ENCODE measurements at regions not wholly inside any gene's neighbourhood (a gene's known extent, or its start where the extent isn't known, plus 50 kb on each side); places are given as distances from the start of the nearest gene placed in this dataset.
A peak's percentile ranks its signal among the peaks of the same experiment; 100 is the strongest.

DNA sequence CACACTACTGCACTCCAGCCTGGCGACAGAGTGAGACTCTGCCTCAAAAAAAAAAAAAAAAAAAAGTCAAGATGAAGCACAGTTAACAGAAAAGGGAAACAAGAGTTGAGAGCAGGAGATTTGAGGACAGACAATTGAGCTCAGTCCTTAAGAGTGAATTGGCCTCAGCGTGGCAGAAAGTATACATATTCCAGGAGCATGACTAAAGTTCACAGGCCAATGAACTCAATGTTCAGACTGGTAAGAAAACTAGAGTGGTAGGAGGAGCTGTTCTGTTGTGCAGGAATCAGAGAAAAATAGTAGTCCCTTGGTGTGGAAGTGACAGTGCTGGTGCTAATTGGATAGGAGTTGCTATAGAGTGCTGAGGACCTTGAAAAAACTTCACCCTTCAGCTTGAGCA, 60.0 kb downstream of the NRN1 start:
- DNase-seq = no peak

DNA sequence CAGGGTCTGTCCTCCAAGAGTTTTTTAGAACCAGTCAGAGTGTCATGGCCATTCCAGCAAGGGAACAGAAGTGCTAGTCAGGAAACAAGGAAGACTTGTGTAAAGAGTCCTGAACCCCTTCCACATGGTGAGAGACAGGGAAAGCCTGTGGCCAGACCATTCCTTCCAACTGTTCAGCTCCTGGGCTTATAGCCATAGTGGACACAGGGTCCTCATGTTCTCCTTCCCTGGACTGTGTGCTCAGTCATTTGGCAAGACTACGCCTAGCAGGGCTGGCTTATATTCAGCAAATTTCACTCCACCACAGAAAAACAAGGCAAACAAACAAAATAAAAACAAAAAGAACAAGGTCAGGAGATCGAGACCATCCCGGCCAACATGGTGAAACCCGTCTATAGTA, 60.5 kb downstream of the NRN1 start:
- peak in 1 of 2 donors; percentile 34 for DNase-seq

DNA sequence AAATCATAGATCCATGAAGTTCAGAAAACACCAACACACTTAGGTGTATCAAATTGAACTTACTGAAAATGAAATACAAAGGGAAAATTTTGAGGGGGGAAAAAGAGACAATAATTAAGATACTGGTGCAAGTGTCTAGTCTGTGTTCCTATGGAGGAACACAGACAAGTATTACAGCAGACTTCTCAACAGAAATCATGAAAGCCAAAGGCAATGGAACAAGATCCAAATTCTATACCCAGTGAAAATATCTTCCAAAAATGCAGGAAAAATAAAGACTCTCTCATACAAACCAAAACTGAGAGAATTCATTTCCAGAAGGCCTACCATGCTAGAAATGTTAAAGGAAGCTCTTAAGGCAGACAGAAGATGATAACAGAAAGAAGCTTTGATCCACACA, 63.1 kb downstream of the NRN1 start:
- no peak for DNase-seq

DNA sequence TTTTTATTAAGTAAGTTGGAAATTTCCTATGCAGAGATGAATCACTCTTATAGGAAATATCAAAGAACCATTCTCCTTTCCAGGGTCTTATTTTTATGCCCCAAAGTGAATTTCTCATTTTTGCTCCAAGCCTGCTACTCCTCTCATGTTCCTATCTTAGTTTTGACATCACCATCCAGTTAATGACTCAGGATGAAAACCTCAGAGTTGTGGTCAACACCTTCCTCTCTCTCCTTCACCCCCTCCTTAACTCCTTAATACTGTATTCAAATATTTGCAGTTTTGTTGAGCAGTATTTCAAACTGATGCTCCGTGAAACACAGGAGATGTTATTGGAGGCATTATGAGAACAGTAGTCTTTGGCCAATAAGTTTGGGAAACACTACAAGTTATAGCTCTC, 64.1 kb downstream of the NRN1 start:
- DNase-seq = no peak

DNA sequence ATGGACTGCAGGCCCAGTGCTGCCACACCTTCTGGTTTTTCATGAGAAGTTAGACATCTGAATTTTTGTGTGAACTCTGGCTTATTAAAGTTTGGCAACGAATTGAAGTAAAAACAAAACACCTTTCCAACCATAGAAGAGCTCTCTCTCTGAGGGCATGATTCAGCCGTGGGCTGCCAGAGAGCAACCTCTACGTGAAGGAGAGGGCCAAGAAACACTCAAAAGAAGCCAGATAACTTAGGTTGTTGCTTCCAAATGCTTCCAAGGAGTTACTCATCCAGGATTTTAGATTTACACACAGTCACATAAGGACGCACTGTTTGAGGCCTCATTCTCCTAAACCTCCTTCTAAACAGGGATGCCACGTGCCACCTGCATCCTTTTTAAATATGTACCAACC, 65.5 kb downstream of the NRN1 start:
- no peak for DNase-seq

DNA sequence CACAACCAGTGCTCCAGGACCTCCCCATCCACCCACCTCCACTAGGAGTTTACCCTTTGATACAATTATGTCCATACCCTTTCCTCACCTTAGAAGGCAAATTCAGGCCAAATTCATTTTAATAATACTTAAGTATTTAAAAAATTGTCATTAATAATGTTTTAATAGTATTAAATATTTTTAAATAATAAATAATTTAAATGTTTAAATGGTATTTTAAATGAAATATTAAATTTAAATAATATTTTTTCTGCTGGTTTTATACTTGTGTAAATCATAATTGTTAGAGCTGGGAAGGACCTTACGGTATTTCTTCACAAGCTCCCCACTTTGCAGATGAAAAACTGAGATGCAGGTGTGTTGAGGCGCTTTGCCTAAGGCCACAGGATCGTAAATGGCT, 67.8 kb downstream of the NRN1 start:
- no peak for DNase-seq

DNA sequence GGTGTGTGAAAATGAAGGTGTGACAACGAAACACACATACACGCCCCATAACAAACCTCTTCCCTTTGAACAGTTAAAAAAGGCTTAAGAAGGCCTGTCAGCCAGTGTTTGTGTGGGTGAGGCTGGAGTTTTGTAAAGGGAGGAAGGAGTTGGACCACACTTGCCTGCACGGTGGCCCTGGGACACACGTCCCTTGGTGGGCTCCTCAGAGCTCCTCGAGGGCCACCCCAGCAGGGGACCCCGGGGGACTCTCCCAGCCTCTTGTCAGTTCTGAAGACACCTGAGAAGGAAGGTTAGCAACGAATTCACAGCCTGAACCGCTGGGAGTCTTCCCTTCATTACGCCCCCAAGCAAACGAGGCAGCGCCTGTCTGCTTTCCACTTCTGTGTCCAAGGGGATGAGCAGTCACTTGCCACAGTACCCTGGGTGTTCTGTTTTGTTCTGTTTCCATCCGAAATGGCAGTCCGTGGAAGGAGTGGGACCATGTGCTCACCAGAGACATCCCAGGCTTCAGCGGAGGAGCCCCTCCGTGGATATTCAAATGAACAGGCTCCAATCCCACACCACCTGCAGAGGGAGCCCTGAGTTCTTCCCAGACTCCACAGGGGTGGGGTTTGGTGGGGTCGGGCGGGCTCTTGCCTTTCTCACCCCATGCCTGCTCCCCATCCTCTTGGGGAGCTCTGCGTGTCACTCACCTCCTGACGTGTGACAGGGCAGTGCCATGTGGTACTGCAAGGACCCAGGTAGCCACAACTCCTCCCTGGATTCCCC, 68.6 kb downstream of the NRN1 start:
- DNase-seq = no peak

DNA sequence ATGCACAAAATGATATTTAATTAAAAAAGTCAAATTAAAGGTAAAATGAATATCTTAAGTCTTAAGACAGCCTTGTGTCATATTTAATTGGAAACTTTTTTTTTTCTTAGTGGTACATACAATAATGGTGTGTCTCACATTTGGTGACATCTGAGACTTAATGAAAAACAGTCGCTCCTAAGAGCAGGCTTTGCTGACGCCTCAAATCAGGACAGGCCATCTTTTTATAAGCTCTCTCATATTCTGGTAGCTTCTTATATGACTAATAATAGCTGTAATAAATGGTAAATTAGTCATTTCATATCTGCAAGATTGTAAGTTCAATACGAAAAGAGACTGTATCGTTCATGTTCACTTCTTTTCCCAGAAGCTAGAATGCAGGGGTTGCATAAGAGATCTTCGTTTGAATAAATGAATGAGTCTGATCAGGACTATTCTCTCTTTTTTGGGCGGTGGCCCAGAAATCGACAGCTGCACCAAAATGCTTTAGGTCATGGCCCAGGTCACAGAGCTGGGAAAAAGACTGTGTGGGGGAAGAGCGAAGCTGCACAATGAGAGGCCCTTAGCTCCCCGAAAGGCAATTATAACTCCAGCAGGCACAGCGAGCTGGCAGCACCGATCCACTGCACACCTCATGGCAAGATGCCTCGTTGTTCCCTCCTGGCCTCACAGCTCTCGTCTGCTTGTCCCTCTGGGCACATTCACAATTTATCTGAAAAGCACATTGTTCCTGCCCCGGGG, 69.4 kb downstream of the NRN1 start:
- DNase-seq = no peak

DNA sequence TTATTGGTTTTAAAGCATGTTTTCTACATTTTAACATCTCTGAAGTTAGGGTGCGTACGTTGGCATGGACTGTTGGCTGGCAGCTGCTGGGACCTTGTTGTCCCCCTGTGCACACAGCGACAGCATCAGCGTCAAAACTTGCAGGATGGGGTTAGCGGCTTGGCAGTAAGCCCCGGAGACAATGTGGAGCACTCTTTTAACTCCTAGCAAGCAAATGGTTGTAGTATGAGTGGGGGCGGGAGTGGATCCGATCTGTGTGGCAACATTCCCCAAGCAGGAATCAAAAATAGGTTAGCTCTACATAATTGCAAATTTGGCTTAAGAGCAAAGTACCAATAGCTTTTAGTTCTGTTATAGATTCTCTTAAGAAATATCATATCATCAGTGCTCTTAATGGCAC, 70.1 kb downstream of the NRN1 start:
- DNase-seq = no peak

DNA sequence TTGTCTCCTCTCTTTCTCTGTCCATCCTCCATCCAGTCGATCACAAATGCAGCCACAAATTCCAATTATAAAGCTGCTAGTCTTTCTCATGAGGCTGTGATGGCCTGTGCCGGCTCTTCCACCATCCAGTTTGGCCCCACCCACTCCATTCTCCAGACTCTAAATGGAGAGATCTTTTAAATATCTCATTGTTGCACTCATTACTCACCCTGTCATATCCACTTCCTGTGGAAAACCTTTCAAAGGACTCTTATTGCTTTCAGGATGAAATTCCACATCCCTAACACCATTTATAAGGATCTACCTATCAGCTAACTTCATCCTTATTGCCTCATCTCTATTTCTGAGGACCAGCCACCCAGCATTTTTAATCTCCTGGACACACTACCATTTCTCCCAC, 70.6 kb downstream of the NRN1 start:
- no peak for DNase-seq

DNA sequence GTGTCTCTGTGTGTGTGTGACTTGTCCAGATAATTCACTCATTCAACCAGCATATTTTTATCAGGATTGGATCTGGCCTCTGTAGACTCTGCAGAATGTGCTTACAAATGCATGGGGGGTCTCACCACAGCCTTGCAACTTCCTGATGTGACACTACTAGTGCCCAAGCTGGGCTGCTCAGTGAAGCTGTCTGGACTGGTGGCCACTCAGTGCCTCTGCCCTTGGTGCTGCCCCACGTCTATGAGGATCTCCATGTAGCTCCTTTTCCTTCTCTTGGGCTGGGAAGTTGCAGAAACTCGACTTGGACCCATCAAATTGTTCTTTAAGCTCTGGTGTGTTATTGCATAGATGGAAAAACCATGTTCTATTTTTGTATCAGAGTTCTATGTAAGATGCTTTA, 75.8 kb downstream of the NRN1 start:
- no peak for DNase-seq

DNA sequence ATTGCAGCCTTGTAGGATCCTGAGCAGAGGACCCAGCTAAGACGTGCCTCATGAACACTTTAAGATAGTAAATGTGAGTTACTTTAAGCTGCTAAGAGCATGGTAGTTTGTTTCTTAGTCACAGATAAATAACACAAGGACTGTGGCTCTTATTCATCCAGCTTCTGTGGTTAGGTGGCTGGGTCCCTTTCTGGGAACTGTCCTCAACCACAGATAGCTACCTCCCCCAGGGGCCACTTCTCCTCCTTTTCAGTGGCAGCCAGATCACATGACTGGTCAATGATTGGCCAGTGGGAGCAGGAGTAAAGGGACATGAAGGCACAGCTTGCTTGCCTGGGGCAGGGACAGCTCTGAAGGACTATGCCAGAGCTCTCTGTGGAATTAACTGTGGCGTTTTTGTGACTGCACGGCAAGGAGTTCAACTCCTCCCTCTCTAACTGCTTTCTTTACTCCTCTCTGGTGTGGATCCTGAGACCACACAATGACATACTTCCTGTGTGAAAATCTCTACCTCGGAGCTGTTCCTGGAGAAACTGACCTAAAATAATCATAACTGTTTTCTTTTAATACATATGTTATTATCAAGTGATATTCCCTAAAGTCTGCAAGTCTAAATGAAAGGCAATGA, 76.5 kb downstream of the NRN1 start:
- no peak for DNase-seq

DNA sequence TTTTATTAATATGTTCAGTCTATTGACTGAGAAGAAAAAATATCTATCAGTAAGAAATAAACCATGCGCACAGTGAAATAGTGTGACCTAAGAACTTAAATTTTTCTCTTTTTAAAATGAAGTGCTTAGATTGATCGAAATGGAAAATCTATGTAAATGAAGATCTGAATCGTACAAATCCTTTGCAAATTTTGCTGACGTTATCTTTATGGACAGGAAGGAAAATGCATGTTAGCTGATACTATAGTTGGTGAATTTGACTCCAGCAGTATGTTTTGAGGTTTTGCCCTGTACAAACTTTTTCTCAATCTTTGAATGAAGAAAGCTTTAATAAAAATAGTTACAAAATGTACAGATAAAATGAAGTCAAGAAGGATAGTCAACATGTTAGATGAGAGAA, 82.9 kb downstream of the NRN1 start:
- no peak for DNase-seq

DNA sequence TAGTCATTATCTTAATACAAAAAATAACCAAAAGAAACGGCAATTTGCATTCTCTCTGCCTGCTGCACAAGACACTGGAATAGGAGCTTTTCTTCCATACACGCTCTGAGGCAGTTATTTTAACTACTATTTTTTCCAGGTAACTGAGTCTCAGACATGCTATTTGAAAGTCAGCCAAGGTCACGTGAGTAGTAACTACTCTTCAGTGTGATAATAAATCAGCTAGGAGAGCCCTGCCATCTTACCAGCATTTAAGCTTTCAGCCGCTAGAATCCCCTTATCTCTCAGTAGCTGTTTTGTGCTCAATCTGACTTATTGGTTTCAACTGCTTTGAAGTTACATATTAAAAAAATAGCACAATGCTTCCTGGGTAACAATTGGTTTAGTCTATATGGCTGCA, 84.5 kb downstream of the NRN1 start:
- no peak for DNase-seq

DNA sequence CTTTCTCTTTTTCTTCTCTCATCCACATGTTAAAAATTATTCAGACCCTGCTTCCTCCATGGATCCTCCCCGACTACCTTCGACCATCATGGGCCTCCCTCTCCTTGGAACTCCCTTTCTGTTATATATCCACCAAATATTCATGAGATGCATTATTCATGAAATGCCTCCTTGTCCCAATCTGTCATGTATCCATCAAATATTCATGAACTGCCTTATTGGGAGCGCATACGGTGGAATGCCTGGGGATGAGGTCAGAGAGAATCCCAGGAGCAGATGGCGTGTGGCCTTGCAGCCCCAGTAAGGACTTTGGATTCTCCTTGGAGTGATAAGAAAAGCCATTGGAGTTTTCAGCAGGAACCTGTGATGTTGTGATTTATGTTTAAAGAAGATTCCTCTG, 97.0 kb downstream of the NRN1 start:
- DNase-seq = no peak

DNA sequence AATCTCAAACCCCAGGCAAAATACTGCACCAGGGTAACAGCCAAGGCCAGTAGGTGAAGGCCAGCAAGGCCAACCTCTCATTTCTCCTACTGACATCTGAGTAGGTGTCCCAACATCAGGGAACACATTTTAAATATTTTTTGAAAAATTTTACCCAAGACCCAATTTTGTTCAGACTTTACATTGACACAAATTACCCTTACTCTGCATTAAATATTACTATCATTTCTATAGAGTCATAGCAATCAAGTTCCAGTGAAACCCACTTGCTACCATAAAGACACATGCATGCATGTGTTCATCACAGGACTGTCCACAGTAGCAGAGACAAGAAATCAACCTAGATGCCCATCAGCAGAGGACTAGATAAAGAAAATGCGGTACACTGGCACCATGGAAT, 99.9 kb downstream of the NRN1 start:
- DNase-seq = no peak

DNA sequence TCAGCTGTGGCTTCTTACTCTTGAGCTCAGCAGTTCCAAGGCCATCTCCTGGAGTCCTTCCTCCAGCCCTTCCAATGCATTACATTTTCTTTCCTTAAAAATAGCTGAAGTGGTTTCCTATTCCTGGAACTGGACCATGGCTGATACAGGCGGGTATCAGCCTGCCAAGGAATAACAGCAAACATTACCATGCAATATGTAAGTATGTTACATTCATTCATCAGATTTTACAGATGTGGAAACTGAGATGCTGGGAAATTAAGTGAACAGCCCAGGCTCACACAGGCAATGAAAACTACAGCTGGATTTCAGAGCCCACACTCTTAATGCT, 100.4 kb downstream of the NRN1 start:
- DNase-seq = no peak

DNA sequence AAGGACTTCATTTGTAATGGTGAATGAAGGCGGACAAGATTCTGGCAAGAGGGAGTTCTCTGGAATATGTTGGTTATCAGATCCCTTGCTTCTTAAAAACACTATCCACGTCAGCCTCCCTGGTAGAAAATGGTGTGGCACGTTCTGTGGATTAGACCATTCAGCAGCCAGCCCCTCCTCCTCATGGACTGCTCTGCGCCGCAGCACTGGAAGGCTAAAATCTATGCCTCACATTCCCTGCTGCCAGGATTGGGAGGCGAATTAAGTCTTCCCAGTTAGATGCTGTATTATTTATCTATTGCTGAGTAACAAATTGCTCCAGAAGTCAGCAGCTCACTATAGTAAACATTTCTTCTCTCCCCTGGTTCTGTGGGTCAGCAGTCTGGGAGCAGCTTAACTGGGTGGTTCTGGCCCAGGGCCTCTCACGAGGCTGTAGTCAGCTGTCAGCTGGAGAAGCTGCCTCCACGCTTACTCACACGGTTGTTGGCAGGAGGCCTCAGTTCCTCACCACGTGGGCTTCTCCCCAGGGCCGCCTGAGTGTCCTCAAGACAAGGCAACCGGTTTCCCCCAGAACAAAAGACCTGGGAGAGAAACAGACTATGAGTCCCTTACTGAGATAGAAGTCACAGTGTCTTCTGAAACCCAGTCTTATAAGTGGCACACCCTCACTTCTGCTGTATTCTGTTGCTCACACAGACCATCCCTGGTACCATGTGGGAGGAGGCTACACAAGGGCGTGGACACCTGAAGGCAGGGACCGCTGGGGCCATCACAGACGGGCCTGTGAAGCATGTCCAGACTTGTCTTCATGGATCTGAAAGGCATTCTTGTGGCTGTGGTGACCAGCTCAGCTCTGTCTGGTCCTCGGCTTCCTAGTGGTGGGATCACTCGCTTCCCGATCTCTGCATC, 101.0 kb downstream of the NRN1 start:
- DNase-seq = peak in 1 of 2 donors; percentile 8

DNA sequence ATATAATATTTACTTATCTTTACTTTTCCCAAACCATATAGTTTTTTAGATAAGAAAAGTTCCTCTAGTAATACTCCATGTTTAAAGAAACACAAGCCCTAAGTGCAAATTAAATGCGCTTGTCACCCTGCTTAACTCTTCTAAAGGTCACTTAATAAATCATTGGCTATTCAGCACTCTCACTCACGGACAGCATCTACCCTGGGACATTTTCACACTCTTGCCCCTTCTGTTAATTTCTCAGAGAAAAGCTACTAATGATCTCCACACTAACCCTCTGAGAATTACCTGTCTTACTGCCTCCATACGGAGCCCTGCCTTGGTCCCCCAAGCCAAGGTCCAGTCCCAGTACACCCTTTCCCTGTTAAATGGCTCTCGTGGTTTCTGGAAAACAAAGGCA, 102.2 kb downstream of the NRN1 start:
- DNase-seq = no peak

DNA sequence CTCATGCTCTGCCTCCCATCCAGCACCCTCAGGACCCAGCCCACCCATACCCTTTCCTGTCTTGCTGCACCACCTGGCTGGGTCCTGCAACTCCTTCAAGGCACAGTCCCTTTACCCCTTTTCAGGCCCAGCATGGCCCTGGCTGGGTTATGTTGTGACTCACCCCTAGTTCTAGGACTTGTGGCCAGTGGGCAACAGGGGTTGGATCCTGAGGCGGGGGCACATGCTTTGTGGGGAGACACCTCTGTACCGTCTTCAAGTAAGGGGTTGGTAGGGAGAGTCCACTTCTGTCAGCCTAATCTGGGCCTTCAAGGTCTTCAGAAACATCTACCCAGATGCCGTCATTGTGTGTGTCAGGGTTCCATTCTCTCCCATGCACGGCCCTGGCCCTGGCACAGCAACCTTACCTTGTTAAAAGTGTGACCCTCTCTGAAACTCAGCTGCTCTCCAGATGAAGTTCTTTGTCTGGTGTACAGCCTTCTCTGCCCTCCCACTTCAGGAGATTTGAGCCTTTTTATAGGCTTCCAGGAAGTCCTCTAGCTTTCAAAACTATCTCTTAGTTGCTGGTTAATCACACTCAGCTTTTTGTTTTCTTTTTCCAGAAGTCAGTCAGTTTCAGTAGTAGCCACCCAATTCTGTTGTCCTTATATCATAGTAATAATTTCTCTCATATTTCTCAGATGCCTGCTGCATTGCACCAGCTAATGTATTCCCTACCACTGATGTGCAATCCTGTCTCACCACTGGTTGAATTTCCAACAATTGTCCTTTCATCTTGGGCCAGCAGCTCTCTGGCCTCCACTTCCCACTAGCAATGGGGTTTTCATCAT, 107.3 kb downstream of the NRN1 start:
- DNase-seq = no peak

DNA sequence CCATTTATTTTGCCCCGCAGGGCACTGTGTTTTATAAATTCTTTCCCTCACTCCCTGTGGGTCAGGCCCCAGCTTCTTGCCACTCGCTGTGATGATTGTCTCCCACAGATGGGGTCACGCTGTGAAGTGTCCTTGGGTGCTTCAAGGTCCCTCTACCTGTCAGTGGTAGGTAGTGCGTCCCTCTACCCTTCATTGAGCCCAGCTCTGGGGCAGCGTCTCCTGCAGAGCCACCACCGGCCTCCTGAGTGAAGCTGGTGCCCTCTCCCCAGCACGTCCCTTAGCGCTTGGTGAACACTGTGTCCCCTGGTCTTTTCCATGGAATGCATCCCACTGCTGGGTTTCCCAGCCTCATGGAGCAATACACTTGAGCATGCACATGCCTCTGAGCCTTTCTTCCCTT, 108.2 kb downstream of the NRN1 start:
- DNase-seq = no peak

DNA sequence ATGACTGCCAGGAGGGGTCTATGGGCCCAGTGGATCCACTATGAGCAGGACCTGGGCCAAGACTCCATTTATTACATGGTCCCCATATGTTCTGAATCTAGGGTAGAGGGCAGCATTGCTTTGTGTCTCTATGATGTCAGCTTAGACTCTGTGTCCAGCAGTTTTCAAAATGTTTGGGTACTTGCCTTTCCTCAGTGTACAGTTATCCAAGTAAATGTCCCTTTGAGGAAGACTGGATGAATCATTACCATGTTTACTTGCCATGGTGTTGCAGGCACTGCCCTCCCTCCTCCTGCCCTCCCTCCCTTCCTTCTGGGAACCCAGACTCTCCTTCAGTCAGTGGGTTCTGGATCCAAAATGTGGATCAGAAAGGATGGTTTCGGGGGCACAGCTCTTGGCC, 108.6 kb downstream of the NRN1 start:
- no peak for DNase-seq

Data from hippocampal formation (tissue), 2 donors.